HL-60 (cell line): ENCODE measurements at regions not wholly inside any gene's neighbourhood (a gene's known extent, or its start where the extent isn't known, plus 50 kb on each side); places are given as distances from the start of the nearest gene placed in this dataset.

ENCODE experiments used
- DNase-seq, 2 experiments: peaks; one replicate each; pipeline ENCODE4 v3.0.0-alpha.2; 2010 to 2020; ENCODE audit warnings: low read depth in 1 of 2, low spot score in 1 of 2
- H3K27ac ChIP-seq: fragments of 250-450 bp; sonication (Bioruptor Pico); replicated peaks from 2 replicates; pipeline ENCODE4 v1.5.1; 2020; ENCODE audit warnings: mild to moderate bottlenecking, moderate library complexity
- H3K27me3 ChIP-seq: fragments of 250-450 bp; sonication (Bioruptor Pico); 2 replicates; pipeline ENCODE4 v1.5.1; 2021; ENCODE audit warnings: mild to moderate bottlenecking, moderate library complexity; ENCODE audit not compliant: insufficient read depth, poor library complexity, severe bottlenecking
- H3K4me3 ChIP-seq: replicated peaks from 2 replicates; pipeline ENCODE4 v1.5.1; 2011; ENCODE audit warnings: mild to moderate bottlenecking, control low read depth, low read length; ENCODE audit not compliant: insufficient read depth
- CTCF ChIP-seq: IDR thresholded peaks from one replicate; pipeline ENCODE4 v1.5.1; 2011; ENCODE audit warnings: low read length, control low read depth, inconsistent platforms; ENCODE audit not compliant: insufficient read depth
- GABPA ChIP-seq: IDR thresholded peaks from 2 replicates; pipeline ENCODE4 v1.6.1; 2012; ENCODE audit warnings: low read depth
- POLR2AphosphoS5 ChIP-seq: IDR thresholded peaks from 2 replicates; pipeline ENCODE4 v1.6.1; 2012; ENCODE audit warnings: low read depth
- REST ChIP-seq: IDR thresholded peaks from 2 replicates; pipeline ENCODE4 v1.6.1; 2012; ENCODE audit warnings: low read depth; ENCODE audit not compliant: insufficient replicate concordance
- SPI1 ChIP-seq: IDR thresholded peaks from 2 replicates; pipeline ENCODE4 v1.6.1; 2012; ENCODE audit warnings: low read depth, mild to moderate bottlenecking, borderline replicate concordance

- no peak for DNase-seq
- no peak for TF ChIP-seq SPI1
- TF ChIP-seq GABPA: no peak
- no peak for TF ChIP-seq POLR2AphosphoS5
- TF ChIP-seq CTCF: no peak
- TF ChIP-seq REST: no peak
- Histone ChIP-seq H3K27me3 (no peaks in the 10 kb centered on the region), H3K27ac (no peak overlapping the region), H3K4me3 (no peak overlapping the region)
These were observed 163.0 kb upstream of the PPP2R2D start for GRCh38 chr10:131737543-131738395.

GRCh38 chr10:131738396-131738735 is 162.4 kb upstream of the PPP2R2D start:
- TF ChIP-seq POLR2AphosphoS5 (no peak), GABPA (no peak), CTCF (no peak), REST (no peak), SPI1 (no peak)
- no peak overlapping the region for H3K27ac ChIP-seq
- no peaks in the 10 kb centered on the region for H3K27me3 ChIP-seq
- DNase-seq: no peak
- H3K4me3 ChIP-seq: no peak overlapping the region

- Histone ChIP-seq H3K27me3 (peaks cover 5% of the 10 kb centered on the region), H3K27ac (no peak overlapping the region), H3K4me3 (no peak overlapping the region)
- TF ChIP-seq CTCF (no peak), POLR2AphosphoS5 (no peak), GABPA (no peak), SPI1 (no peak), REST (no peak)
- DNase-seq: no peak
These were observed 161.6 kb upstream of the PPP2R2D start for GRCh38 chr10:131739206-131739605.
